HG03095 (cell line): ENCODE measurements at regions not wholly inside any gene's neighbourhood (a gene's known extent, or its start where the extent isn't known, plus 50 kb on each side); places are given as distances from the start of the nearest gene placed in this dataset.

ENCODE experiments used
- ATAC-seq: cut with Tn5 transposase; IDR thresholded peaks from one replicate; pipeline ENCODE4 v1.9.1; 2021; ENCODE audit warnings: moderate library complexity; ENCODE audit not compliant: unreplicated experiment

GRCh38 chr20:9920866-9921265, 82.0 kb upstream of the PAK5 start:
- ATAC-seq: no peak

DNA sequence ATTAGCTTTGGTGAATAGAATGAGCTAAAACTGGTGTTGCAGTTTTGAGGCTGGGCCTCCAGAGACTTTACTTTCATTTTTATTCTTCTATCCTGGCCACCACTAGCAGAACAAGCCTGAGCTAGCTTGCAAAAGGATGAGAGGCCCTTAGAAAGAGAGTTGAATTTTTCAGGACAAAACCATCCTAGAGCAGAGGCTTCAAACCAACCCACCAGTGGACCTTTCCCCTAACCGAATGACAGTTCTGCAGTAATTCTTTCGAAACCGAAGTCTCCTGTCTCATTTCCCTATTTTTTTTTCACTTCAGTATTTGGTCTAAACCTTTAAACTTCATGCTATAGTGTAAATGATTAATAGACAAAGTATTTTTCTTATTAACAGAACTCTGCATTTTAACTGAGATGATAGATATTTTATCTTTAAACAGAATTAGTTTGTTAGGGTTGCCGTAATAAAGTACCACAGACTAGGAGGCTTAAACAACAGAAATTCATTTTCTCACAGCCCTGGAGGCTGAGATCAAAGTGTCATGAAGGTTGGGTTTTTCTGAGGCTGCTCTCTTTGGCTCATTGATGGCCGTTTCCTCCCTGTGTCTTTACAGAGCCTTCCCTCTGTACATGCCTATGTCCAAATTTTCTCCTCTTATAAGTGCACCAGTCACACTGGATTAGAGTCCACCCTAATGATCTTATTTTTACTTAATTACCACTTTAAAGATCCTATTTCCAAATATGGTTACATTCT, 80.6 kb upstream of the PAK5 start:
- ATAC-seq: peak; percentile 81

DNA sequence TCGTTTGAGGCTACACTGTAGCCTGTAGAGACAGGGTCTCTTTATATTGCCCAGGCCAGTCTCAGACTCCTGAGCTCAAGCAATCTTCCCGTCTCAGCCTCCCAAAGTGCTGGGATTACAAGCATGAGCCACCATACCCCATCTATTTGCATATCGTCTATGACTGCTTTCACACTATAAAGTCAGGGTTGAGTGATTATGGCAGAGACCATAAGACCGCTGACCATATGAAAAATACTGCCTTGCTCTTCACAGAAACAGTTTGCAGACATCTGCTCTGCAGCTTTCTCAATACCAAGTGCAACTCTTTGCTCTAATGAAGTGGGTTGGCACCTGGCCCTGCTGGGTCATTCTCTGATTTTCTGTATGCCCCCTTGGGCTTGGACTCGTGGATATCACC, 79.5 kb upstream of the PAK5 start:
- no peak for ATAC-seq

- no peak for ATAC-seq
Observed at GRCh38 chr20:9916761-9917160, 77.9 kb upstream of the PAK5 start.

GRCh38 chr20:9912858-9913434, 74.1 kb upstream of the PAK5 start:
- no peak for ATAC-seq

GRCh38 chr20:9912290-9912689, 73.4 kb upstream of the PAK5 start:
- ATAC-seq: no peak

GRCh38 chr20:9911519-9911918, 72.6 kb upstream of the PAK5 start:
- ATAC-seq: no peak

GRCh38 chr20:9909167-9909566, 70.3 kb upstream of the PAK5 start:
- no peak for ATAC-seq

GRCh38 chr20:9903048-9903655, 64.3 kb upstream of the PAK5 start:
- no peak for ATAC-seq

DNA sequence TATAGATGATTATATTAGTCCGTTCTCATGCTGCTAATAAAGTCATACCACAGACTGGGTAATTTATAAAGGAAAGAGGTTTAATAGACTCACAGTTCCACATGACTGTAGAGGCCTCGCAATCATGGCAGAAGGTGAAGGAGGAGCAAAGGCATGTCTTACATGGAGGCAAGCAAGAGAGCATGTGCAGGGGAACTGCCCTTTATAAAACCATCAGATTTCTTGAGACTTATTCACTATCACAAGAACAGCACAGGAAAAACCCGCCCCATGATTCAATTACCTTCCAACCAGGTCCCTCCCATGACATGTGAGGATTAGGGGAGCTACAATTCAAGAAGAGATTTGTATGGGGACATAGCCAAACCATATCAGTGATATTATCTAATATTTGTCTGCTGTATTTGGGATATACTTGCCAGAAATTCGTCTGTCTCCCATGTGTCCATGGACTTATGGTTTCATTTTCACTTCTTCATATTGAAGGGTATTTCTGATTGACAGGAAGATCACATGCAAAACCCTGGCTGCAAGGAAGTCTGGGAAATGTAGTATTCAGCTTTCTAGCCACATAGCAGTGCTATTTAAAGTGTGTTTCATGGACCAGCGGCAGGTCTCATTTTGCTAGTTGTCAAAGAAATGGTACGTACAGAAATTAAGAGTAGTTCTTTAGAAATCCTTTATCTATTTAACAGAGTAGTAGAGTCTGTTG, 50.5 kb upstream of the PAK5 start:
- no peak for ATAC-seq
